ENCODE measurements at regions not wholly inside any gene's neighbourhood (a gene's known extent, or its start where the extent isn't known, plus 50 kb on each side); places are given as distances from the start of the nearest gene placed in this dataset.

- no peak for TF ChIP-seq PBX3 (IDR thresholded peaks at IDR 0.05; ENCODE audit: insufficient replicate concordance, low read depth, low read length)
- TF ChIP-seq EZH2 (IDR thresholded peaks at IDR 0.05; ENCODE audit: borderline replicate concordance, control insufficient read depth, low read depth, low read length), result no peak
These were observed 139.5 kb upstream of the PRNP start for GRCh38 chr20:4546786-4547185.

Measured in GM12878 (cell line).